ENCODE measurements at regions not wholly inside any gene's neighbourhood (a gene's known extent, or its start where the extent isn't known, plus 50 kb on each side); places are given as distances from the start of the nearest gene placed in this dataset.

GRCh38 chr2:216920143-216920876 lies 60.4 kb upstream of the TNP1 start:
- no peak for DNase-seq

GRCh38 chr2:216918088-216918680 lies 58.3 kb upstream of the TNP1 start:
- no peak for DNase-seq

DNA sequence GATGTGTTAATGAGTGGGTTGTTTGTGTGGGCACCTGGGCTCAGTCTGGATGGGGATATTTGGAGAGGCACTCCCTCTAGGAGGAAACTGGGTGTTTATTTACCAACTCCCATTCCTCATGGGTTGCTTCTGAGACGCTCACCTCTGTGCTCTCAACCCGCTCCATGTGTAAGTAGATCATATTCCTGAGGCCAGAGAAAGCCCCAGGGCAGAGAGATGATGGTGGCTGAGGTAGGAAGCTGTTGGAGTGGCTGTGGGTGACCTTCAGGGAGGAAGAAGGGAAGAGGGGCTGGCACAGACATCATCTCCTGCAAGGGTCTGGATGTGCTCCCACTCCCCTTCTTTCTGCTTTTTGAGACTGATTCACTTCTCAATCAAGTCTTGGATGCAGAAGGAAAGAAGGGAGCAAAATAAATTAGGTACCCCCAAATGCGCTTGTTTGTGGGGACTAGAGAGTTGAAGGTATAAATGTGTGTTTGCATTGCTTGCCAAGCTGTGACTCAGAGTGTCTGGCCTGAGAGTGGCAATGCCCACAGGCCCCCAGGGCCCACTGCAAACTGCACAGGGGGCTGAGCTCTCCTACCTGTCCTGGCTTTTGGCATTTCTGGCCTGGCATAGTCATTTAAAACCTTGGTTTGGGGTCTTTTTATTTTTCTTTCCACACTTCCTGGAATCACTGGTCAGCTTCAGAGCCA lies 57.2 kb upstream of the TNP1 start:
- no peak for DNase-seq

DNA sequence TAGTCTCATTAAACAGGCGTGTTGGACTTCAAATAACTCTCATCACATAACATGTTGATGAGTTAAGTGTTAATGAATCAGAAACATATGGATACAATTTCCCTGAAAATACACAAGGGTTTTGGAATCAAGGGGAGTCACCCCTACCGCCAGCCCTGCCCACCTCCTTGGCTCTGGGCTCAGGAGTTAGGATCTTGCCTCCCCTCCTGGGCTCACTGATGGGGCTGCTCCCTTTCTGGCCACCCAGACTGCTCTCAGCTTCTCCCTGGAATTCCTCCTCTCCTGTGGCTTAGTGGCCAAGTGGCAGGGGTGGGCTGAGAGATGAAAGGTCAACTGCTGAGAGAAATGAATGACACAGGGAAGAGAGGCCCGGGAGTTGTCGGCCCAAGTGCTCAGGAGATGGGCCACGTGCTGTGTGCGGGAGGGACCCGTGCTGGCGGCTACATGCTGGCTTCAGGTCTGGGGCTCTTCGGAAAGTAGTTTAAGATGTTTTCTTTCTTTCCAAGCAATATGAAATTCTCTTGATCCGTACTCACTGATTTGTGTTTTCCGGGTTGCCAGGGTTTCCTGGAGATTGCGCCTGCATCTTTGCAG lies 55.8 kb upstream of the TNP1 start:
- DNase-seq, result no peak

DNA sequence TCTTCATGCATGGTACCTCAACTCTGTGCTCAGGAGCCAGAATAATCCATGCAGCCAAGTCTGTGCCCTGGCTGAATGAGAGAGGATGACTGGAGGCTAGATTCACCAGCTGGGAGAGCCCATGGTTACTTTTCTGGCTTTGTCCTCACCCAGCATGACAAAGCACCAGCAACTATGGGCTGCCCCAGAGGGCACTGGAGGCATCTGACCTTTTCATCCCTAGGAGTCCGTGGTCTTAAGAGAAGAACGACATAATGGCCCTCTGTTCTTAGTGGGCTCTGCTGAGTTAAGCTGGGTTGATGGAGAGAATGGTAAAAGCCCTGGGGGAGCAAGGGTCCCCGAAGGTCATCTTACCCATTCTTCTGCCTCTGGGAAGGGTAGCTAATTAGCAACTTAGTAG lies 54.6 kb upstream of the TNP1 start:
- DNase-seq, result no peak

DNA sequence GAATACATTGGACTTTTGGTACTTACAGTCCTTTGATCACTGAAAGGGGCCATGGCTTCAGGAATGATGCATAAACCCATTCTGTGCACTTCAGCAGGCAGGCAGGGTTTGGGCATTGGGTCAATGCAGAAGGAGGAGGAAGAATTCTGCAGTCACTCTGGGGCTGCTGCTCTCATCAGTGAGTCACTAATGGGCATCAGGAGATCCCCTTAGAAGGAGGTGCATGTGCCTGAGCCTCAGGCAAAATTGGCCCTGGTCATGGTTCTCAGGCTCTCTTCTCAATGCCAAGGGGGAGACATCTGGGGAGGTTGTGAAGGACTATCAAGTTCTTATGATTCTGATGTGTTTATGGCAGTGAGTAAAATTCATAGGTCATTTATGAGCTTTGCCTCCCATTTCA lies 52.0 kb upstream of the TNP1 start:
- DNase-seq, result no peak

DNA sequence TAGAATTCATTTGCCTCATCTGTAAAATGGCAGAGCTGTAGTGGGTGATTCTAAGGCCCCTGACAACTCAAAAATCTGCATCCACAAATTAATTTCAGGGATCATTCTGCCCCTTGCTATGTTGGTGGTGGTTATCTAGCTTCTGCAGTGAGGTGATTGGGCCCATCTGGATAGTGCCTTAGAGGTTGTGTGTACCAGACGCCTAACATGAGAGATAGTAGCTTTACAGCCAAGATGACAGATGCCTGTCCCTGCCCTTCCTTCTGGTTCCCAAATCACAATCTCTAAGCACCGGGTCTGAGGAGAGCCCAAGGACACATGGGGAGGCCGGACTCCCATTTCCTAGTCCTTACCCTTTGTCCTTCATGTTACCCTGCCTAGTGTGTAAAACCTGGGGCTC lies 51.1 kb upstream of the TNP1 start:
- DNase-seq, result no peak

- no peak for DNase-seq
Observed at GRCh38 chr2:216909541-216910210, 49.8 kb upstream of the TNP1 start.

All from activated effector memory CD4-positive, alpha-beta T cell treated with anti-CD3 and anti-CD28 coated beads, Interleukin-2, amount 50 U/mL, for 16 hours (primary cell).